ENCODE measurements at regions not wholly inside any gene's neighbourhood (a gene's known extent, or its start where the extent isn't known, plus 50 kb on each side); places are given as distances from the start of the nearest gene placed in this dataset.

DNA sequence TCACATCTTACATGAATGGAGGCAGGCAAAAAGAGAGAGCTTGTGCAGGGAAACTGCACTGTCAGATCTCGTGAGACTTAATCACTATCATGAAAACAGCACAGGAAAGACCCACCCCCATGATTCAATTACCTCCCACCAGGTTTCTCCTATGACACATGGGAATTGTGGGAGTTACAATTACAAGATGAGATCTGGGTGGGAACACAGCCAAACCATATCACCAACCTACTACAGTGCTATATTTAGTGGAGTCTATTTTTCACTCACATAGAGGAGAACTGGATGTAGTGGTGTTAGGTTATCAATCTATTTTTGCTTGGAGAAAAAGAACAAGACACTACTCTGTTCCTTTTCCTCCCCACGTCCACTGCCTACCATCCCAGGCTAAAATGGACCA is 276.6 kb downstream of the KCTD12 start:
- TF ChIP-seq, protein P1, sequence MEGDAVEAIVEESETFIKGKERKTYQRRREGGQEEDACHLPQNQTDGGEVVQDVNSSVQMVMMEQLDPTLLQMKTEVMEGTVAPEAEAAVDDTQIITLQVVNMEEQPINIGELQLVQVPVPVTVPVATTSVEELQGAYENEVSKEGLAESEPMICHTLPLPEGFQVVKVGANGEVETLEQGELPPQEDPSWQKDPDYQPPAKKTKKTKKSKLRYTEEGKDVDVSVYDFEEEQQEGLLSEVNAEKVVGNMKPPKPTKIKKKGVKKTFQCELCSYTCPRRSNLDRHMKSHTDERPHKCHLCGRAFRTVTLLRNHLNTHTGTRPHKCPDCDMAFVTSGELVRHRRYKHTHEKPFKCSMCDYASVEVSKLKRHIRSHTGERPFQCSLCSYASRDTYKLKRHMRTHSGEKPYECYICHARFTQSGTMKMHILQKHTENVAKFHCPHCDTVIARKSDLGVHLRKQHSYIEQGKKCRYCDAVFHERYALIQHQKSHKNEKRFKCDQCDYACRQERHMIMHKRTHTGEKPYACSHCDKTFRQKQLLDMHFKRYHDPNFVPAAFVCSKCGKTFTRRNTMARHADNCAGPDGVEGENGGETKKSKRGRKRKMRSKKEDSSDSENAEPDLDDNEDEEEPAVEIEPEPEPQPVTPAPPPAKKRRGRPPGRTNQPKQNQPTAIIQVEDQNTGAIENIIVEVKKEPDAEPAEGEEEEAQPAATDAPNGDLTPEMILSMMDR (IDR thresholded peaks at IDR 0.05) = no peak
- no peak for TF ChIP-seq EP300 (IDR thresholded peaks at IDR 0.05)
- TF ChIP-seq POLR2AphosphoS5 (IDR thresholded peaks at IDR 0.05) = no peak
- TF ChIP-seq POLR2A (IDR thresholded peaks at IDR 0.05; ENCODE audit: low read depth) = no peak
